SH-SY5Y (cell line): ENCODE measurements at regions not wholly inside any gene's neighbourhood (a gene's known extent, or its start where the extent isn't known, plus 50 kb on each side); places are given as distances from the start of the nearest gene placed in this dataset.

Source experiments
- GATA2 ChIP-seq: IDR thresholded peaks from 2 replicates; pipeline ENCODE4 v1.6.1; 2011; ENCODE audit warnings: mild to moderate bottlenecking, low read depth, low read length
- GATA3 ChIP-seq: IDR thresholded peaks from 2 replicates; pipeline ENCODE4 v1.6.1; 2011; ENCODE audit warnings: low read depth, mild to moderate bottlenecking, low read length, moderate library complexity

DNA sequence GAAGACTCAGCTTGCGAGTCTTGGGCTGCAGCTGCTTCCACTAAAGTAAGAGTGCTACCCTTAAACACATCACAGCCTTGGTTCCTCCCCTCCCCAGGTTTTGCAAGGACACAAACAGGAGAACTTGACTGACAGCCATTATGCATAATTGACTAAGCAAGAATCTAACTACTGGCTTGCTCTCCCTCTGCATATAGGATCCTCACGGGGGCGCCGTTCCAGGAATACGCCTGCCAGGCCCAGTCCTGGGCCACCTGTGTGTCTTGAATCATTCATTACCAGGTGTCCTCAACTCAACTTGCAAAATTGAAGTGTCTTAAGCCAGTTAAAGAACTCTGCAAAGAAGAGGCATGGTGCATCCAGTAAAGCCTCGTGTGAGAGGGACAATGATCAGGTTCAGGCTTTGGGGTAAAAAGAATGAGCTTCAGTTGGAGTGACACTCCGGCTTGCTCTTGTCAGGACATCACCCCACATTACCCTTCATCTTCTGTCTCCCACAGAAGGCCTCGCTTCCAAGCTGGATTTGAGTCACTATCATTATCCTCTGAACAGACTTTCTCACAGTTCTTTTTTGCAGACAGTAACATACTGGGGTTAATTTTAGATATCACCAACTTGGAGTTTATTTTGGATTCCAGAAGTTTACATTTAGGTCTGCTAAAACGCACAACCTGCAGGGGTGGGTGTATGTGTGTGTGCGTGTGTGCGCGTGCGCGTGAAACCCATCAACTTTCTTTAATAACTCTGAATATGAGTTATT lies 273.5 kb upstream of the HS3ST1 start:
- TF ChIP-seq GATA3 (no peak), GATA2 (no peak)

DNA sequence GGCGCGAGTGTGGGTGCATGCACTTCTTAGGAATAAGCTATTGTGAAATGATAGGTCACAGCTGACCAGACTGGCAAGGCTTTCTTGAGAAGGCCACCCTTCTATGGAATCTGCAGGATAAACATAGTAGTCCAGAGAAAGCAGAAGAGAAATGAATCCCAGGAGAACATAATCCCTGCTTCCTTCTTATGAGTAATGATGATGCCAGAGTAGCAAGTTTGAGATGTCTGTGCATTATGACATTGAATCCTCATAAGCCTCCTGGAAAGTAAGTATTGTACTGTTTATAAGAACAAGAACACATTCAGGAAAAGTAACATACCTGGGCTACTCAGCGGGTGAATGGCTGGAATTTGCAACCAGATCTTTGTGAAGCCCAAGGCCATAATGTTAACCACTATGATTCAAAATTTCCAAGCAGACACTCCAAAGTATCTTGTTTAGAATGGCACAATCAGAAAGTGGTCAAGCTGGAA lies 272.1 kb upstream of the HS3ST1 start:
- no peak for TF ChIP-seq GATA2
- TF ChIP-seq GATA3: no peak

DNA sequence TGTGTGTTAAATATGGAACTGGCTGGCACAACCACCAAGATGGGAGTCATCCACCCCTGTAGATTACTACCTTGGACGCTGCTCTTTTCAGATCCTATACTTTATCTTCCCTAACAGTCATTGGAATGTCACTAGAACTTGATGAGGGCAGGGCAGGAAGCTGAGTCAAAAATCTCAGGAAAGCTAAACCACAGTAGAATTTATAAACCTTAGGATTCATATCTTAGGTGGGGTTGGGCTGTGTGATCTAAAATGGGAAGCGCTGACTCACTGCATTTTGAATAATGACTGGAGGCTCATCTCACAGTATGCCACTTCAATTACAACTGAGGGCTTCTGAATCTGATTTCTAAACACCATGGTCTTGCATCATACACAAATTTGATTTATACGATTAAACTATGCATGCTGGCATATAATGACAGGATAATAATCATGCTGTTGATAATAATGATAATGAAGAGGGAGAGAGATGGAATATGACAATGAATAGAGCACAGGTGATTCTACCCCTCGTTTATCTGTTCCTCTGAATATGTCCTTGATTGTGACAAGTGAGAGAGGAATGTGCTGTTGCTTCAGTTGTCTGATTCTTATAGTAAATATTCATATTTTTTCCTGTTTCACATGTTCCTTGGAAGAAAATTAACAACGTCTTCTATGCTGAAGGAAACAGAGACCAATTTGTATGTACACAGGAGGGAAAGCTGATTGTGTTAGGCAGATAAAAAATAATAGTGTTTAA lies 270.3 kb upstream of the HS3ST1 start:
- TF ChIP-seq GATA3 (no peak), GATA2 (no peak)

DNA sequence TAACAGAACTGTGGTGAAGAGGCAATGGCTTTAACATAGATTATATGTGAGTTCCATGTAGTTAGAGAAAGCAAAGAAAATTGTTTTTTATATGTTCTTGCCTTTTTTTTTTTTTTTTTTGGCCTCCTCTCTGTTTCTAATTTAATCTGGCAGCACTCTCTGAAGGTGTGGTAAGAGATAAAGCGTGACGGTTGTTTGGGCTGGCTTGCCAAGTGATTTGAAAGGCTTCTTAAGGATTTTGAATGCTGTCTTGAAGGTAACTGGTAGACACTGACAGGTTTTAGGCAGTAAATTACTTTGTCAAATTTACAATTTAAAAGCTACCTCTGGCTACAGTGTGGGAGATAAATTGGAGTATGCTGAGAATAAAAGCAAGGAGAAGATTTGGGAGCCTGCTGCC lies 269.3 kb upstream of the HS3ST1 start:
- no peak for TF ChIP-seq GATA2
- no peak for TF ChIP-seq GATA3

DNA sequence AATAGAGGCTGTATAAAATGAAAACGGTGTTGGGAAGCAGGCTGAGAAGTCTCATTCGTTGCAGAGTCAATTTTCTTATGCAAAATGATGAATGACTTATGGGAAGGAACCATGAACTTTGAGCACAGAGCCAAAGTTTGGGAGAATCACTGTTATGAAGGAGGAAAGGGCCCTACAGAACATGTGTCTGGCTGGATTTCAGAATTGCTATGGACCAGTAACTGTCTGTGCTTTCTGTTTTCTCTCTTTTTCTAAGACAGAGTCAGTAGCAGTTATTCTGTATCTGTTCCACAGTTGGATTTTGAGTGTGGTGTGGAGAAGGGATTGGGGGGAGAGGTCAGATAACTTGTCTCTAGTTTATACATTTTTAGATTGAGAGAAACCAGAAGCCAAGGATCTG lies 265.0 kb upstream of the HS3ST1 start:
- TF ChIP-seq GATA2: no peak
- no peak for TF ChIP-seq GATA3

DNA sequence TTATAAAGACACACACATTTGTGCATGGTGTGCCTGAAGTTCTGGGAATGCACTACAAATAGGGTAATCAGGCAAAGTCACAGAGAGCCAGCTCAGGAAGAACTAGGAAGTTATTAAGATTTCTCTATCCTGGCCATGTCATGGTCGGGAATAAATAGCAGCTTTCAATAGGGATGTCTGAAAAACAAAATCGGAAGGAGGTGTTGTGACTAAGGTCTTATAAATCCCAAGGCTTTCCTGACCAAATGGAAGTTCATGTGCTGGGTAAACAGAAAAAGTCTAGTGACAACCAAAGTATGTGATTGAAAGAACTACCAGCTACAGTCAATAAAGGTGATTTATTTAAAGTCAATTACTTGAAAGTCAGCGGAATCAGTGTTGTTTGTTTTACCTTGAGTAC lies 262.5 kb upstream of the HS3ST1 start:
- TF ChIP-seq GATA3 (no peak), GATA2 (no peak)

DNA sequence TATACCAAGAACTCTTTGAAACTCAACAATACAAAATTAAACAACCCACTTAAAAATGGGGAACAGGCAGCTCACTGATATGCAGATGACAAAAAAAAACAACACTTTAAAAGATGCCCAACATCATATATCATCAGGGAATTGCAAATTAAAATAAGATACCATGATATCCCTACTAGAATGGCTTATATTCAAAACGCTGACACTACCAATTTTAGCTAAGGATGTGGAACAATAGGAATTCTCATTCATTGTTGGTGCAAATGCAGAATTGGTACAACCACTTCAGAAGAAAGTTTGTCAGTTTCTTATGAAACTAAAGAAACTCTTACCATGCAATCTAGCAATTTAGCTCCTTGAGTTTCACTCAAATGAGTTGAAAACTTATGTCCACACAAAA lies 259.0 kb upstream of the HS3ST1 start:
- no peak for TF ChIP-seq GATA3
- no peak for TF ChIP-seq GATA2

DNA sequence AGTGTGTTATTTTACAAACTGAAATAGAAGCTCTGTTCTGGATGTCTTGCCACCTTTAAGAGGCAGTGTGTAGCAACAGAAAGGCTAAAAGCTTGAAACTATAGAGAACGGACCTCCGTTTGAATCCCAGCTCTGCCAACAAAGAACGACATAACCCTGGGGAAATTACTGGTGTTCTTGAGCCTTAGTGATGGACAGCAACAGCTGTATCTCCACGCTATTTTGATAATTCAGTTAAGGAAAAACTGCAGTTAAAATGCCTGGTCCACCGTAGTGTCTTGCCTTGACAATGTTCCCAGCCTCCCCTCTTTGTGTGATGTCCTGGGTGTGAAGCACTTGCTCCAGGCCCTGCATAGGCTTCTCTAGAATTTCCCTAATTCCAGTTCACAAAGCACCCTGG lies 256.8 kb upstream of the HS3ST1 start:
- TF ChIP-seq GATA2 (no peak), GATA3 (no peak)

DNA sequence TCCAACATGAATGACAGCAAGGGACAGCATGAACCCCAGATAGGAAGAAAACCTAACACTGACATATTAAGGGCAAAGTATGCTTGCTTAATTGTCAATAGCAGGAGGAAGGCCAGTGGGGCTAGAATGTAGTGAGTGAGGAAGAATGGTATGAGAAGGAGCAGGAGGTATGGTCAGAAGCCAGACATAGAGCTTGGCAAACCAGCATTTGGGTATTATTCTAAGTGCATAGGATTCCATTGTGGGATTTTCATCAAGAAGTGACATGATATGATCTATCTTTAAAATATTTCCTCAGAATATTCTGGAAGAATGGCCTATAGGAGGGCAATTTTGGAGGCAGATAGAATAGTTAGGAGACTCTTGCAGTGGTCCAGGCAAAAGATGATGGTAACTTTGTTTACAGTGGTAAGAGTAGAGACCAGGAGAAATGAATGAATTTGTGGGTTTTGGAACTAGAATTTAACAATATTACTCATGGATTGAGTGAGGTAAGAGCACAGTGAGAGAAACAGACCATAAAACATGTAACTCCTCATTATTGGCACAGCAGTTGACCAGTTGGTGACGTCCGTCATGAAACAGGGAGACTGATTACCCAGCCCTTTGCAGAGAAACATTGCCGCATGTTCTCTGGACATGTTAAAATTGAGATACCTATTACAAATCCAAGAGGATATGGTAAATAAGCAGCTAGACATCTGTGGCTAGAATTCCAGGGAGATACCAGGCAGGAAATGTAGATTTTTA lies 246.5 kb upstream of the HS3ST1 start:
- TF ChIP-seq GATA2 (no peak), GATA3 (no peak)

DNA sequence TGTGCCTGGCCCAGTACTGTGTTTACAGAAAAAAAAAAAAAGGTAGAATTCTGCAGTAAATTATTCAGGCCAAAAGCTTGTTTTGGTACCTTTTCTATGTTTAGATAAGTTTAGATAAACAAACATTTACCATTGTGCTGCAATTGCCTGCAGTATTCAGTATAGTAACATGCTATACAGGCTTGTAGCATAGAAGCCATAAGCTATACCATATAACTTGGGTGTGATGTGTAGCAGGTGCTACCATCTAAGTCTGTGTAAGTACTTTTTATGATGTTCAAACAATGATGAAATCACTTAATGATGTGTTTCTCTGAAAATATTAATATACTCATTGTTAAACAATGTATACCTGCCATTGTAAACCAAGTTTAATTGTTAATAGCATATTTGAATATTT lies 241.6 kb upstream of the HS3ST1 start:
- TF ChIP-seq GATA2 (no peak), GATA3 (no peak)

DNA sequence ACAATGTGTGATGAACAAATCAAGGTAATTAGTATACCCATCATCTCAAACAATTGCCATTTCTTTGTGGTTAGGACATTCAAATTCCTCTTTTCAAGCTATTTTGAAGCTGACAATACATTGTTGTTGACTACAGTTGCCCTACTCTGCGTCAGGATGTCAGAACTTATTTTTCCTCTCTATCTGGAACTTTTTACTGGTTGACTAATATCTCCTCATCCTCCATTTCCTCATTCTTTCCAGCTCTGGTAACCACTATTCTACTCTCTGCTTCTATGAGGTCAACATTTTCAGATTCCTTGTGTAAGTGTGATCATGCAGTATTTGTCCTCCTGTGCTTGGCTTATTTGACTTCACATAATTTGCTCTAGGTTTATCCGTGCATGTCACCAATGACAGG lies 240.5 kb upstream of the HS3ST1 start:
- TF ChIP-seq GATA2: no peak
- no peak for TF ChIP-seq GATA3

DNA sequence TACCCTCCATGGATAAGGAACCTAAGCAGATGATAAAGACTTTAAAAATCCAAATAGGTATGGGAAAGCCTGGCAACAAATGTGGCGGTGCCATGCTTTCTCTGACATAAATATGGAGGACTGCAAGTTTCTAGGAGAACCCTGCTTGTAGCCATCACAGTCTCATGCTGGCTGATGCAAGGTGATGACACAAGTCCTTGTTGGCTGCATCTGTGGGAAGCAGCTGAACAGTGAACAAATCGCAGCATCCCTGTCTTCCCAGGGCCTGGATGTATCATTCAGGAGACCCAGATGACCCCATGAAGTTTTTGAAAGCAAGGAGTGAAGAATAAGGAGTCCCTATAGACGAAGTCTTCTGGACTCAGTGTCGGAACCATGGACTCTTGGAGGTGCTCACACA lies 234.4 kb upstream of the HS3ST1 start:
- TF ChIP-seq GATA2 (no peak), GATA3 (no peak)

DNA sequence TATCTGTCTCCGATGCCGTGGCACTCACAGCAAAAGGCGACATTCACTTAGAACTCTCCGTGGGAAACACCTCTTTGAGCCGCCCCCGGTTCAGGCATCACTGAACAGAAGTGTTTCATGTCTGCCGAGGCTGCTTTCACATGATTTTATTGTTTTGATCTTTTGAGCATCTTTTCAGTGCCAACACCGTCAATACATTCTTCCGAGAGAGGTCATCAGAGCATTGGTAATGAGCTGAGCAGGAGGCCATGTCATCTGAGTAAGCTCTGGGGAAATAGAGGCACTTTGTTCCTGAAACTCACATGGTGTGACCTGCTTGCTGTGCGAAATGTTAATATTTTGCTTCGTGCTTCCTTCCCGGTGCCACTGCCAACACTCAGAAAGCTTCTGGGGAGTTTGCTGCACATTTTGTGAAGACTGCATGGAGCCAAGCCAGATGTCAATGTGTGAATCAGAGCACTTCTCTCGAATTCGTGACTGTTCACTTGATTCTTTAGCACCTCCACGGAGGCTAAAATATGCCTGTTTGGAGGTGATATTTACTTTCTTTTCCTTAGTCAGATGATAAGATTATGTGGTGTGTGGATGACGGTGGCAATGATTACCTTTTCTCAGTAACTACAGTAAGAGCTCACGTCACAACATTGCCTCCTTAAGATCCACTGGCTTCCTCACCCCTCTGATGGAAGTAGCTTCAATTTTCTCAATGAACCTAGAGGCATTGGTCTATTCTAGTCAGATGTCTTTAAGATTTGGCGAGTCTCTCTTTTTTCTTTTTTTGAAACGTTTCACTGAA lies 222.3 kb upstream of the HS3ST1 start:
- TF ChIP-seq GATA3: no peak
- TF ChIP-seq GATA2: no peak

DNA sequence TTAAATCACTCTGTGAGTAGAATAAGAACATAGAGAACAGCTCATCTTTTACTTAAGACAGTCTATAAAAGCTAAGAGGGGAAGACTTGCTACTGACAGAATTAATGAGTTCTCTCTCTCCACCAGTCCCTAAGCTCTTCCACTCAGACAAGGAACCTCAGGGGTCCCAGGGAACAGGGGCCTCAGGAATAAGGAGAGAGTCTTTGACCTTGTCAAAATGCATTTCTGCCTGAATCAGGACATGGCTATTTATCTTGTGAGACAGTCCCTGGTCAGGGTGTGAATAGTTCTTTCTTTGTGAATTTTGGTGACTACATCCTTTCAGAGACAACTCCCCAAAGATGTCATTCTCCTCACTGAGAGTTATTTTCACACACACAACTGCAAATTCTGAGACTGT lies 218.7 kb upstream of the HS3ST1 start:
- no peak for TF ChIP-seq GATA3
- no peak for TF ChIP-seq GATA2

DNA sequence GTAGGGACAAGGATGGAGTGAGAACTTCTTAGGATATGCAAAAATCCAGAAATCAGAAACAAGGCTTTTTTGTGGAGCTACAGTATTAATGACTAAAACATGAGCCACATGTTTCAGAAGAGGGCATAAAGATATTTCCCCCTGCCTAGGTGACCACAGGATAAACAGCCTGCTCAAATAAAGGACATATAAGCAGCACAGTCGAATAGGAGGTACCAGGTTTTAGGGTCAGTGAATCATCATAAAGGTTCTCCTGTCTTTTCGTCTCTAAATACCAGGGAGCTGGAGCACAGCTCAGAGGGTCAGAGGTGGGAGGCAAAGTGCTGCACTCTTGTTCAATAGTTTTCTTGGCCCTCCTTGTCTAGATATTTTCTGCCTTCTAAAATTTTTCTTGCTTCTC lies 211.9 kb upstream of the HS3ST1 start:
- no peak for TF ChIP-seq GATA2
- no peak for TF ChIP-seq GATA3
